ENCODE measurements at regions not wholly inside any gene's neighbourhood (a gene's known extent, or its start where the extent isn't known, plus 50 kb on each side); places are given as distances from the start of the nearest gene placed in this dataset.

- ATAC-seq = no peak
- no peak overlapping the region for H3K4me3 ChIP-seq
- no peak for TF ChIP-seq CTCF (IDR thresholded peaks at IDR 0.05)
- no peaks in the 10 kb centered on the region for H3K4me1 ChIP-seq
- H3K27me3 ChIP-seq = peaks cover 0 to 19% (median 6%) of the 10 kb centered on the region in 7 donors
- no peaks in the 10 kb centered on the region for H3K36me3 ChIP-seq
- no peak for DNase-seq
- no peaks in the 10 kb centered on the region for H3K9me3 ChIP-seq
- H3K27ac ChIP-seq = no peak overlapping the region
- intact Hi-C loops (cut with DNase I) = no loop called here
- WGBS, 2 donors = 89 to 90% methylated on average over 3 of the region's 3 CpGs
Observed at GRCh38 chr2:72003796-72004195, 143.9 kb downstream of the CYP26B1 start.

- no peak for TF ChIP-seq CTCF (IDR thresholded peaks at IDR 0.05)
- no peak overlapping the region for H3K4me3 ChIP-seq
- intact Hi-C loops (cut with DNase I) = no loop called here
- H3K4me1 ChIP-seq = no peaks in the 10 kb centered on the region
- 93 to 96% methylated on average over 8 of the region's 8 CpGs for WGBS, 2 donors
- no peak for ATAC-seq
- H3K9me3 ChIP-seq = no peaks in the 10 kb centered on the region
- no peak for DNase-seq
- H3K27ac ChIP-seq = no peak overlapping the region
- peaks cover 0 to 22% (median 13%) of the 10 kb centered on the region in 7 donors for H3K27me3 ChIP-seq
- H3K36me3 ChIP-seq = no peaks in the 10 kb centered on the region
Observed at GRCh38 chr2:72003124-72003523, 144.5 kb downstream of the CYP26B1 start.

GRCh38 chr2:72001937-72002690 lies 145.5 kb downstream of the CYP26B1 start:
- 58 to 62% methylated on average over 9 of the region's 9 CpGs for whole genome bisulfite sequencing, 2 donors
- Histone ChIP-seq H3K27ac (no peak overlapping the region), H3K36me3 (no peaks in the 10 kb centered on the region), H3K4me1 (no peaks in the 10 kb centered on the region), H3K4me3 (no peak overlapping the region), H3K27me3 (peaks cover 0 to 22% (median 14%) of the 10 kb centered on the region in 7 donors), H3K9me3 (no peaks in the 10 kb centered on the region)
- DNase-seq (no peak), ATAC-seq (no peak)
- no peak for TF ChIP-seq CTCF (IDR thresholded peaks at IDR 0.05)
- intact Hi-C loops (cut with DNase I) = no loop called here

- Histone ChIP-seq H3K9me3 (no peaks in the 10 kb centered on the region), H3K27ac (no peak overlapping the region), H3K36me3 (no peaks in the 10 kb centered on the region), H3K4me3 (no peak overlapping the region), H3K4me1 (no peaks in the 10 kb centered on the region), H3K27me3 (peaks cover 0 to 22% (median 14%) of the 10 kb centered on the region in 7 donors)
- TF ChIP-seq CTCF (IDR thresholded peaks at IDR 0.05) = no peak
- ATAC-seq (no peak), DNase-seq (no peak)
- intact Hi-C loops (cut with DNase I) = no loop called here
- WGBS, 2 donors = 73% methylated on average over 7 of the region's 7 CpGs
Observed at GRCh38 chr2:72000110-72000509, 147.6 kb downstream of the CYP26B1 start.
